ENCODE measurements at regions not wholly inside any gene's neighbourhood (a gene's known extent, or its start where the extent isn't known, plus 50 kb on each side); places are given as distances from the start of the nearest gene placed in this dataset.

GRCh38 chr2:207311316-207312005 lies 145.7 kb upstream of the KLF7 start (continued):
- TF ChIP-seq TBL1XR1 (IDR thresholded peaks at IDR 0.05; ENCODE audit: low read length in 2 of 2) (no peak), ZNF175 (CRISPR knock-in tag; IDR thresholded peaks at IDR 0.05; ENCODE audit: low read depth) (peak; percentile 80), ZBTB12 (CRISPR knock-in tag; IDR thresholded peaks at IDR 0.05) (no peak), MECOM (CRISPR knock-in tag; IDR thresholded peaks at IDR 0.05) (no peak; the same call in 1 of the 2 replicates), PREB (CRISPR knock-in tag; IDR thresholded peaks at IDR 0.05) (no peak), KDM1A (IDR thresholded peaks at IDR 0.05) (no peak), ZNF76 (CRISPR knock-in tag; IDR thresholded peaks at IDR 0.05; ENCODE audit: borderline replicate concordance) (no peak), NKRF (IDR thresholded peaks at IDR 0.05; ENCODE audit: borderline replicate concordance) (no peak), ZNF551 (CRISPR knock-in tag; IDR thresholded peaks at IDR 0.05) (no peak), ZBTB40 (IDR thresholded peaks at IDR 0.05) (0 out of 2 replicates have a peak, but pooled peaks have one; percentile 28), ZBTB40 (CRISPR knock-in tag; IDR thresholded peaks at IDR 0.05) (no peak), ZNF23 (CRISPR knock-in tag; IDR thresholded peaks at IDR 0.05) (no peak), KLF10 (CRISPR knock-in tag; IDR thresholded peaks at IDR 0.05) (no peak), KAT8 (IDR thresholded peaks at IDR 0.05; ENCODE audit: low read depth) (no peak), SPI1 (IDR thresholded peaks at IDR 0.05; ENCODE audit: borderline replicate concordance, low read depth, low read length) (no peak), MTF1 (CRISPR knock-in tag; IDR thresholded peaks at IDR 0.05; ENCODE audit: borderline replicate concordance) (no peak)

Data from K562 (cell line).